ENCODE measurements at regions not wholly inside any gene's neighbourhood (a gene's known extent, or its start where the extent isn't known, plus 50 kb on each side); places are given as distances from the start of the nearest gene placed in this dataset.

- no peak overlapping the region for H3K4me3 Mint-ChIP-seq
- no peaks in the 10 kb centered on the region for H3K4me1 Mint-ChIP-seq
- H3K9me3 Mint-ChIP-seq: no peaks in the 10 kb centered on the region
- no peaks in the 10 kb centered on the region for H3K27me3 Mint-ChIP-seq
- H3K36me3 Mint-ChIP-seq: no peaks in the 10 kb centered on the region
- H3K27ac Mint-ChIP-seq: no peak overlapping the region
Measured at GRCh38 chr5:124274949-124275348, 471.5 kb downstream of the ZNF608 start.

- H3K36me3 Mint-ChIP-seq: no peaks in the 10 kb centered on the region
- H3K4me1 Mint-ChIP-seq: no peaks in the 10 kb centered on the region
- no peaks in the 10 kb centered on the region for H3K27me3 Mint-ChIP-seq
- no peak overlapping the region for H3K4me3 Mint-ChIP-seq
- no peak overlapping the region for H3K27ac Mint-ChIP-seq
- no peaks in the 10 kb centered on the region for H3K9me3 Mint-ChIP-seq
Measured at GRCh38 chr5:124264499-124264898, 481.9 kb downstream of the ZNF608 start.

- Mint-ChIP-seq H3K4me1 (no peaks in the 10 kb centered on the region), H3K27ac (no peak overlapping the region), H3K4me3 (no peak overlapping the region), H3K36me3 (no peaks in the 10 kb centered on the region), H3K27me3 (no peaks in the 10 kb centered on the region), H3K9me3 (no peaks in the 10 kb centered on the region)
Measured at GRCh38 chr5:124263680-124264491, 482.6 kb downstream of the ZNF608 start.

GRCh38 chr5:124262991-124263571, 483.4 kb downstream of the ZNF608 start:
- H3K27me3 Mint-ChIP-seq: no peaks in the 10 kb centered on the region
- H3K36me3 Mint-ChIP-seq: no peaks in the 10 kb centered on the region
- no peak overlapping the region for H3K27ac Mint-ChIP-seq
- no peaks in the 10 kb centered on the region for H3K4me1 Mint-ChIP-seq
- H3K4me3 Mint-ChIP-seq: no peak overlapping the region
- H3K9me3 Mint-ChIP-seq: no peaks in the 10 kb centered on the region

GRCh38 chr5:124262470-124262869, 484.0 kb downstream of the ZNF608 start:
- Mint-ChIP-seq H3K27ac (no peak overlapping the region), H3K4me1 (no peaks in the 10 kb centered on the region), H3K27me3 (no peaks in the 10 kb centered on the region), H3K36me3 (no peaks in the 10 kb centered on the region), H3K4me3 (no peak overlapping the region), H3K9me3 (no peaks in the 10 kb centered on the region)

GRCh38 chr5:124261848-124262247, 484.6 kb downstream of the ZNF608 start:
- Mint-ChIP-seq H3K4me1 (no peaks in the 10 kb centered on the region), H3K27me3 (no peaks in the 10 kb centered on the region), H3K4me3 (no peak overlapping the region), H3K36me3 (no peaks in the 10 kb centered on the region), H3K27ac (no peak overlapping the region), H3K9me3 (no peaks in the 10 kb centered on the region)

GRCh38 chr5:124260921-124261515, 485.4 kb downstream of the ZNF608 start:
- H3K9me3 Mint-ChIP-seq: peaks cover 6% of the 10 kb centered on the region
- no peaks in the 10 kb centered on the region for H3K36me3 Mint-ChIP-seq
- H3K4me1 Mint-ChIP-seq: no peaks in the 10 kb centered on the region
- no peak overlapping the region for H3K27ac Mint-ChIP-seq
- H3K4me3 Mint-ChIP-seq: no peak overlapping the region
- no peaks in the 10 kb centered on the region for H3K27me3 Mint-ChIP-seq

GRCh38 chr5:124259017-124259416, 487.4 kb downstream of the ZNF608 start:
- no peak overlapping the region for H3K4me3 Mint-ChIP-seq
- H3K27me3 Mint-ChIP-seq: no peaks in the 10 kb centered on the region
- no peaks in the 10 kb centered on the region for H3K36me3 Mint-ChIP-seq
- no peaks in the 10 kb centered on the region for H3K4me1 Mint-ChIP-seq
- H3K27ac Mint-ChIP-seq: no peak overlapping the region
- H3K9me3 Mint-ChIP-seq: peaks cover 10% of the 10 kb centered on the region

- Mint-ChIP-seq H3K4me1 (no peaks in the 10 kb centered on the region), H3K4me3 (no peak overlapping the region), H3K36me3 (no peaks in the 10 kb centered on the region), H3K27ac (no peak overlapping the region), H3K9me3 (peaks cover 10% of the 10 kb centered on the region), H3K27me3 (no peaks in the 10 kb centered on the region)
Measured at GRCh38 chr5:124257048-124257447, 489.4 kb downstream of the ZNF608 start.

- H3K27ac Mint-ChIP-seq: no peak overlapping the region
- no peaks in the 10 kb centered on the region for H3K36me3 Mint-ChIP-seq
- no peaks in the 10 kb centered on the region for H3K4me1 Mint-ChIP-seq
- H3K27me3 Mint-ChIP-seq: no peaks in the 10 kb centered on the region
- no peak overlapping the region for H3K4me3 Mint-ChIP-seq
- peaks cover 19% of the 10 kb centered on the region for H3K9me3 Mint-ChIP-seq
Measured at GRCh38 chr5:124253203-124253810, 493.1 kb downstream of the ZNF608 start.

- no peak overlapping the region for H3K27ac Mint-ChIP-seq
- no peaks in the 10 kb centered on the region for H3K36me3 Mint-ChIP-seq
- H3K4me1 Mint-ChIP-seq: no peaks in the 10 kb centered on the region
- H3K27me3 Mint-ChIP-seq: no peaks in the 10 kb centered on the region
- peaks cover 19% of the 10 kb centered on the region for H3K9me3 Mint-ChIP-seq
- H3K4me3 Mint-ChIP-seq: no peak overlapping the region
Measured at GRCh38 chr5:124252747-124253146, 493.7 kb downstream of the ZNF608 start.

GRCh38 chr5:124252191-124252638, 494.2 kb downstream of the ZNF608 start:
- H3K27ac Mint-ChIP-seq: no peak overlapping the region
- H3K27me3 Mint-ChIP-seq: no peaks in the 10 kb centered on the region
- no peaks in the 10 kb centered on the region for H3K4me1 Mint-ChIP-seq
- H3K4me3 Mint-ChIP-seq: no peak overlapping the region
- H3K36me3 Mint-ChIP-seq: no peaks in the 10 kb centered on the region
- peaks cover 19% of the 10 kb centered on the region for H3K9me3 Mint-ChIP-seq

- H3K4me1 Mint-ChIP-seq: no peaks in the 10 kb centered on the region
- H3K27ac Mint-ChIP-seq: no peak overlapping the region
- no peaks in the 10 kb centered on the region for H3K27me3 Mint-ChIP-seq
- H3K4me3 Mint-ChIP-seq: no peak overlapping the region
- H3K9me3 Mint-ChIP-seq: peaks cover 31% of the 10 kb centered on the region
- no peaks in the 10 kb centered on the region for H3K36me3 Mint-ChIP-seq
Measured at GRCh38 chr5:124245276-124245675, 501.2 kb downstream of the ZNF608 start.

GRCh38 chr5:124240732-124241131, 505.7 kb downstream of the ZNF608 start:
- Mint-ChIP-seq H3K27me3 (no peaks in the 10 kb centered on the region), H3K4me1 (no peaks in the 10 kb centered on the region), H3K27ac (no peak overlapping the region), H3K4me3 (no peak overlapping the region), H3K9me3 (peaks cover 19% of the 10 kb centered on the region), H3K36me3 (no peaks in the 10 kb centered on the region)

- Mint-ChIP-seq H3K4me1 (no peaks in the 10 kb centered on the region), H3K27ac (no peak overlapping the region), H3K27me3 (no peaks in the 10 kb centered on the region), H3K4me3 (no peak overlapping the region), H3K9me3 (peaks cover 11% of the 10 kb centered on the region), H3K36me3 (no peaks in the 10 kb centered on the region)
Measured at GRCh38 chr5:124239572-124239971, 506.9 kb downstream of the ZNF608 start.

- no peaks in the 10 kb centered on the region for H3K36me3 Mint-ChIP-seq
- peaks cover 10% of the 10 kb centered on the region for H3K9me3 Mint-ChIP-seq
- H3K4me1 Mint-ChIP-seq: no peaks in the 10 kb centered on the region
- H3K27me3 Mint-ChIP-seq: no peaks in the 10 kb centered on the region
- H3K27ac Mint-ChIP-seq: no peak overlapping the region
- H3K4me3 Mint-ChIP-seq: no peak overlapping the region
Measured at GRCh38 chr5:124238350-124238749, 508.1 kb downstream of the ZNF608 start.

Data from activated naive CD4-positive, alpha-beta T cell treated with anti-CD3 and anti-CD28 coated beads, Interleukin-2, amount 50 U/mL, for 24 hours (primary cell).